WERI-Rb-1 (cell line): ENCODE measurements at regions not wholly inside any gene's neighbourhood (a gene's known extent, or its start where the extent isn't known, plus 50 kb on each side); places are given as distances from the start of the nearest gene placed in this dataset.

Experiments
- DNase-seq: peaks from one replicate; pipeline ENCODE4 v3.0.0-alpha.2; 2020
- H3K27ac ChIP-seq: fragments of 250-450 bp; sonication (Bioruptor Pico); 2 replicates; pipeline ENCODE4 v1.5.1; 2020; ENCODE audit warnings: mild to moderate bottlenecking, moderate library complexity
- H3K27me3 ChIP-seq: fragments of 250-450 bp; sonication (Bioruptor Pico); 2 replicates; pipeline ENCODE4 v1.5.1; 2021; ENCODE audit warnings: mild to moderate bottlenecking, low read depth, moderate library complexity; ENCODE audit not compliant: insufficient read depth, severe bottlenecking
- H3K36me3 ChIP-seq: fragments of 250-450 bp; sonication (Bioruptor Pico); 2 replicates; pipeline ENCODE4 v1.5.1; 2020; ENCODE audit warnings: mild to moderate bottlenecking, moderate library complexity
- H3K4me3 ChIP-seq: 2 replicates; pipeline ENCODE4 v1.5.1; 2011; ENCODE audit warnings: low read depth, mild to moderate bottlenecking, control low read depth, low read length
- H3K9me3 ChIP-seq: fragments of 250-450 bp; sonication (Bioruptor Pico); 2 replicates; pipeline ENCODE4 v1.5.1; 2021; ENCODE audit warnings: mild to moderate bottlenecking, moderate library complexity; ENCODE audit not compliant: severe bottlenecking
- CTCF ChIP-seq: IDR thresholded peaks from 2 replicates; pipeline ENCODE4 v1.5.1; 2011; ENCODE audit warnings: low read depth, mild to moderate bottlenecking, control low read depth, inconsistent platforms, low read length

- no peaks in the 10 kb centered on the region for H3K27me3 ChIP-seq
- DNase-seq: no peak
- no peak for TF ChIP-seq CTCF
Measured at GRCh38 chr20:11086970-11087369, 413.2 kb upstream of the JAG1 start.

GRCh38 chr20:11090751-11091150 lies 417.0 kb upstream of the JAG1 start:
- DNase-seq: no peak
- H3K4me3 ChIP-seq: no peak overlapping the region

More at GRCh38 chr20:11086970-11087369, 413.2 kb upstream of the JAG1 start:
- no peaks in the 10 kb centered on the region for H3K36me3 ChIP-seq
- H3K4me3 ChIP-seq: no peak overlapping the region
- no peak overlapping the region for H3K27ac ChIP-seq
- H3K9me3 ChIP-seq: no peaks in the 10 kb centered on the region

GRCh38 chr20:11091511-11091910 lies 417.7 kb upstream of the JAG1 start:
- no peak for TF ChIP-seq CTCF
- Histone ChIP-seq H3K27ac (no peak overlapping the region), H3K9me3 (no peaks in the 10 kb centered on the region), H3K4me3 (no peak overlapping the region), H3K36me3 (no peaks in the 10 kb centered on the region), H3K27me3 (no peaks in the 10 kb centered on the region)
- DNase-seq: no peak

More at GRCh38 chr20:11090751-11091150, 417.0 kb upstream of the JAG1 start:
- H3K9me3 ChIP-seq: no peaks in the 10 kb centered on the region
- H3K27ac ChIP-seq: no peak overlapping the region
- no peaks in the 10 kb centered on the region for H3K36me3 ChIP-seq
- no peaks in the 10 kb centered on the region for H3K27me3 ChIP-seq
- TF ChIP-seq CTCF: no peak

GRCh38 chr20:11092151-11092550 lies 418.4 kb upstream of the JAG1 start:
- DNase-seq: no peak
- no peaks in the 10 kb centered on the region for H3K9me3 ChIP-seq
- H3K27me3 ChIP-seq: no peaks in the 10 kb centered on the region
- no peak overlapping the region for H3K4me3 ChIP-seq
- no peak for TF ChIP-seq CTCF
- H3K36me3 ChIP-seq: no peaks in the 10 kb centered on the region
- no peak overlapping the region for H3K27ac ChIP-seq

- H3K4me3 ChIP-seq: no peak overlapping the region
- no peak for TF ChIP-seq CTCF
- H3K36me3 ChIP-seq: no peaks in the 10 kb centered on the region
- no peak for DNase-seq
- H3K27ac ChIP-seq: no peak overlapping the region
- H3K27me3 ChIP-seq: no peaks in the 10 kb centered on the region
- H3K9me3 ChIP-seq: no peaks in the 10 kb centered on the region
Measured at GRCh38 chr20:11094196-11094595, 420.4 kb upstream of the JAG1 start.

- Histone ChIP-seq H3K9me3 (no peaks in the 10 kb centered on the region), H3K27ac (no peak overlapping the region), H3K4me3 (no peak overlapping the region), H3K27me3 (no peaks in the 10 kb centered on the region), H3K36me3 (no peaks in the 10 kb centered on the region)
- DNase-seq: no peak
- no peak for TF ChIP-seq CTCF
Measured at GRCh38 chr20:11094711-11095110, 420.9 kb upstream of the JAG1 start.
